GM12801 (cell line): ENCODE measurements at regions not wholly inside any gene's neighbourhood (a gene's known extent, or its start where the extent isn't known, plus 50 kb on each side); places are given as distances from the start of the nearest gene placed in this dataset.

Source experiments
- TF ChIP-seq, protein P1 (sequence below): IDR thresholded peaks from one replicate; pipeline ENCODE4 v1.5.1; 2011; ENCODE audit warnings: control low read depth; ENCODE audit not compliant: insufficient read length; ENCODE audit errors: extremely low read depth

DNA sequence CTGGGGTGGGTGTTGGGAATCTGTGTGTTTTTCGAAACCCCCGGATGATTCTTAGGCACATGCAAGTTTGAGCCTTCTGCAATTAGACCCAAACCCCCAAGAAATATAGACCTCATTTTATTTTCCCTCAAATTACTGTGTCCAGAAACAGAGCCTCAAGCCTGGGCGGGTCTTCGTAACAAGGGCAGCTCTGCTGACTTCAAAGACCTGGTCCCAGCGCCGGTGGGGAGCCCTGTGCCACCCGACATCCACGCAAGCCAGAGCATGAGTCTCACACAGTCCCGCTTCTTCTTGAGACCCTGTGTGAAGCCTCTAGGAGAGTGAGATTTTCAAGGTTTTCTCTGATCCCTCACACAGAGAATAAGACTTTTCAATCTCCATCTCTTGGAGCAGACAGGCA, 397.3 kb downstream of the RPS6KC1 start:
- TF ChIP-seq, protein P1, sequence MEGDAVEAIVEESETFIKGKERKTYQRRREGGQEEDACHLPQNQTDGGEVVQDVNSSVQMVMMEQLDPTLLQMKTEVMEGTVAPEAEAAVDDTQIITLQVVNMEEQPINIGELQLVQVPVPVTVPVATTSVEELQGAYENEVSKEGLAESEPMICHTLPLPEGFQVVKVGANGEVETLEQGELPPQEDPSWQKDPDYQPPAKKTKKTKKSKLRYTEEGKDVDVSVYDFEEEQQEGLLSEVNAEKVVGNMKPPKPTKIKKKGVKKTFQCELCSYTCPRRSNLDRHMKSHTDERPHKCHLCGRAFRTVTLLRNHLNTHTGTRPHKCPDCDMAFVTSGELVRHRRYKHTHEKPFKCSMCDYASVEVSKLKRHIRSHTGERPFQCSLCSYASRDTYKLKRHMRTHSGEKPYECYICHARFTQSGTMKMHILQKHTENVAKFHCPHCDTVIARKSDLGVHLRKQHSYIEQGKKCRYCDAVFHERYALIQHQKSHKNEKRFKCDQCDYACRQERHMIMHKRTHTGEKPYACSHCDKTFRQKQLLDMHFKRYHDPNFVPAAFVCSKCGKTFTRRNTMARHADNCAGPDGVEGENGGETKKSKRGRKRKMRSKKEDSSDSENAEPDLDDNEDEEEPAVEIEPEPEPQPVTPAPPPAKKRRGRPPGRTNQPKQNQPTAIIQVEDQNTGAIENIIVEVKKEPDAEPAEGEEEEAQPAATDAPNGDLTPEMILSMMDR, result no peak

DNA sequence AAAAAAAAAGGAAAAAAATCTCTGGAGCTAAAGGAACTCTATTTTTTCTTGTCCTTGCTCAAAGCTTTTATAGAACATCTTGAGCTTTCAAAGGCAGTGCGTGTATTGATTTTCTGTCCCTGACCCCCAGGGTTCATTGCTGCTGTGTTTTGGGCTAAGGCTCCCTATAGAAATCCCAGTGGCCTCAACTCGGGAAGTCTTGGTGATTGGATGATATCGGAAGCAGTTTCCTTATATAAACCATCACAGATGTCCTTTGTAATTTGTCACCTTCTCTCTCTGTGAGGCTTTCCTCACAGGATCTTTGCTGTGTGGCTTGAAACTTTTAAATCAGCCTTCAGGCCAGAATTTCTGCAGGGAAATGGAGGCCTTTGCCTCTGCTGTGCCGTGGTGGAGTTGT, 397.7 kb downstream of the RPS6KC1 start:
- TF ChIP-seq, protein P1, result no peak

DNA sequence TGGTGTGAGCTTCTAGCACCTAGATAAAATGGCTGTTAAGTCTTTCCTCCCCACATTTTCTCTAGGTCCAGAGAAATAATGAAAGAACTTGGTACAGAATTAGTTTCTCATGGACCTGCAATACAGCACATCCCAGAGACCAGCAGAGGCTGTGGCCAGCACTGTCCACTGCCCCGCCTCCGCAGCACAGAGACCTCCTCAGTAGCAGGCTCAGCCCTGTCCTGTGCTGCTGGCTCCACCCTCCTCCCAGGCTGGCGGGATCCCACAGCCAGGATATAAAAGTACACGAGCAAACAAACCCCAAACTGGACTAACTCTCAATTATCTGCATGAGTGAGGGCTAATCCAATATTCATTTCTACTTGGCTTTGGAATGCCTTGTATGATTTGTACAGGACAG, 401.5 kb downstream of the RPS6KC1 start:
- TF ChIP-seq, protein P1, result no peak

DNA sequence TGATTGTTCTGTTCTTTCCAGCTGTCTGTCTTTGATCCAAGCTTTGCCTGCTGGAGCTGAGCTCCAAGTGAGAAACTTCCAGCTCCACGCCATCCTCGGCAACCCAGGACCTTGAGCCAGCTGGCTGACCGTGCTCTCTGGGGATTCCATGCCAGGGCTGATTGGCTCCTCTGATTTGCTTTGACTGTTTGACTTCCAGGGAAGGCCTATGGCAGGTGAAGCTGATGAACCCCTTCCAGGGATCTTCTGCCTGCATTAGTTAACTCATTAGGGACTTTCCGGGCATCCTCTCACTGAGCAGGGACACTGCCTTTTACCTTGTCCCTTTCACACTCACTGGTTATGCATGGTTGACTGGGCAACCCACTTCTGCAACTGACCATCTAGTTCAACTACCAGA, 406.1 kb downstream of the RPS6KC1 start:
- TF ChIP-seq, protein P1, result no peak

DNA sequence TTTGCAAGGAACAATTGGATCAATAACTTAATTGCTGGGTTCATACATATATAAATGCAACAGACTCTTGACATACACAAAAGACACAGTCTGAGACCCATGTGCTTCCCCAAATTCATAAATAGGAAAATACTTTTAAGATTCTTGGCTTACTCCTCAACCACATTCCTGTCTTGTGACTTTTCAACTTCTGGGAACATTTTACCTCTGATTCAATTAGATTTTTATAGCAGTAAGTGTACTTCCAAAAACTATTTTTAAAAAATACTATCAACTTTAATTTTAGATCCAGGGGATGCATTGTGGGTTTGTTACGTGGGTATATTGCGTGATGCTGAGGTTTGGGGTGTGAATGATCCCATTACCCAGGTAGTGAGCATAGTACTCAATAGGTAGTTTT, 406.7 kb downstream of the RPS6KC1 start:
- TF ChIP-seq, protein P1, result no peak

DNA sequence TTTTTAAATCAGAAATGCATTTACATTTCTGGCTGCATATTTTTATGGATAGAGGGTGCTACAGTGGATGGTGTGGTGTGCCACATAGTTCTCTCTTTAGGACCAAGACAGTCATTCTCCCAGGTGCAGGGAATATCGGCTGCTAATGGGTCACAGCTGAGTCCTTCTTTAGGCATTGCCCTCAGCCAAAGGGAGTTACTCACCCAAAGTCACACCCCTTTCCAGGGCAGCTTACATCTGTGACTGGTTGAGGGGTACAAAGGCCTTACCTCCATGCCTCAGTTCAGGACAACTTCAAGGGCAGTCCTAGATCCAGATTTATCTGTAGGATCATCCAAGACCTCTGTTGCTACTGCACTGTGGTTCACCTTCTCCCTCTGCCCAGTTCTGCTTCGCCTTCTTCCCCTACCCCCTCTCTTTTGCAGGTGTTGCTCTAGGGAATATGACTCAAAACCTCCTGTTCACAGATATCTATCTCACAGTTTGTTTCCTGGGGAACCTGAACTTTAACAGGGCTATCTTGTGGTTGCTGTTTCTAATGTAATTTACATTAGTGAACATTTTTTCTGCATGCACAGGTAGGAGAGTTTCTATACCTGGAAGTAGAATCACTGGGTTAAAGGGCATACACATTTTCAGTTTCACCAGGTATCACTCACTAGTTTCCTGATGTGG, 413.9 kb downstream of the RPS6KC1 start:
- TF ChIP-seq, protein P1, result no peak

DNA sequence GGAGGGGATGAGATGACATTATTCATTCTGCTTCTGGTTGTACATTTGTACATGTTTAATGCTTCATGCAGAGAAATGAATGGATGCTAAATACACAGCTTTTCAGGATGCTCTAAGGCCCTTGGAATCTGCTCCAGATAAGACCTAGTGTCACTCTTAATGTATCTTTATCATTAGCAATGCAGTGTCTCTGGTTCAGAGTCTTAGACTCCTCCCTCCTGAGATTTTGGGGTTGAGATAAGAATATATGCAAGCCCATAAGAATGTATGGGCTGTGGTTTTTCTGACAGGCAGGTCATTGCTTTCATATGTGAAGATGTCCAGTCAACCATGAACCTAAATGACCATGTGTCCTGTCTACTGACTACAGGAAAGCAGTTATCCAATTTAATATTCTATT, 415.5 kb downstream of the RPS6KC1 start:
- TF ChIP-seq, protein P1, result no peak
